SJCRH30 (cell line): ENCODE measurements at regions not wholly inside any gene's neighbourhood (a gene's known extent, or its start where the extent isn't known, plus 50 kb on each side); places are given as distances from the start of the nearest gene placed in this dataset.

Source experiments
- DNase-seq, 2 experiments: peaks; one replicate each; pipeline ENCODE4 v3.0.0-alpha.2; 2015 to 2020
- H3K27ac ChIP-seq: fragments of 250-450 bp; sonication (Bioruptor Pico); 2 replicates; pipeline ENCODE4 v1.5.1; 2020; ENCODE audit warnings: mild to moderate bottlenecking, moderate library complexity
- H3K27me3 ChIP-seq: fragments of 250-450 bp; sonication (Bioruptor Pico); 2 replicates; pipeline ENCODE4 v1.5.1; 2020; ENCODE audit warnings: mild to moderate bottlenecking, moderate library complexity
- H3K36me3 ChIP-seq: fragments of 250-450 bp; sonication (Bioruptor Pico); 2 replicates; pipeline ENCODE4 v1.5.1; 2020; ENCODE audit warnings: mild to moderate bottlenecking, moderate library complexity
- H3K4me1 ChIP-seq: fragments of 250-450 bp; sonication (Bioruptor Pico); 2 replicates; pipeline ENCODE4 v1.5.1; 2020; ENCODE audit warnings: mild to moderate bottlenecking, moderate library complexity
- H3K4me3 ChIP-seq: fragments of 250-450 bp; sonication (Bioruptor Pico); 2 replicates; pipeline ENCODE4 v1.5.1; 2020; ENCODE audit warnings: mild to moderate bottlenecking, moderate library complexity
- H3K9me3 ChIP-seq: fragments of 250-450 bp; sonication (Bioruptor Pico); replicated peaks from 2 replicates; pipeline ENCODE4 v1.5.1; 2020; ENCODE audit warnings: mild to moderate bottlenecking, moderate library complexity

DNA sequence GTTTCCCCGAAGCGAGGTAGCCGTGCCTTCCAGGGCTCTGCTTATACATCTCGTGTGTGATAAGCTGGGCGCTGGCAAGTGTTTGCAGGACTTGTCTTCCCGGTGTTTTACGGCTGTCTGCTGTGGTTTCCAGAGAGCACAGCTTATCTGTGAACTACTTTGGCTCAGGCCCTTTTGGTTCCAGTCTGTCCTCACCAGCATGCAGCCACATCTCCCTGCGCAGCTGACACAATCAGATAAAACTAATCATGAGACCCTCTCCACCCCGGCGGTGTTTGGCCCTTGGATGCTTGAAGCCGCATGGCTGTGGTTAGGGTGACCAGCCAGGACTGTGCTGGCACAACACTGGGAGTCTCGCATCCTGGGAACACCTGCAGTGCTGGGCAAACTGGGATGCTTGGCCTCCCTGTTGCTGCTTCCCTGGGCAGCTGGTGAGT, 241.8 kb upstream of the FOXQ1 start:
- H3K4me3 ChIP-seq: no peak overlapping the region
- H3K27ac ChIP-seq: no peak overlapping the region
- no peaks in the 10 kb centered on the region for H3K27me3 ChIP-seq
- no peaks in the 10 kb centered on the region for H3K9me3 ChIP-seq
- no peak for DNase-seq
- no peaks in the 10 kb centered on the region for H3K4me1 ChIP-seq
- no peaks in the 10 kb centered on the region for H3K36me3 ChIP-seq

DNA sequence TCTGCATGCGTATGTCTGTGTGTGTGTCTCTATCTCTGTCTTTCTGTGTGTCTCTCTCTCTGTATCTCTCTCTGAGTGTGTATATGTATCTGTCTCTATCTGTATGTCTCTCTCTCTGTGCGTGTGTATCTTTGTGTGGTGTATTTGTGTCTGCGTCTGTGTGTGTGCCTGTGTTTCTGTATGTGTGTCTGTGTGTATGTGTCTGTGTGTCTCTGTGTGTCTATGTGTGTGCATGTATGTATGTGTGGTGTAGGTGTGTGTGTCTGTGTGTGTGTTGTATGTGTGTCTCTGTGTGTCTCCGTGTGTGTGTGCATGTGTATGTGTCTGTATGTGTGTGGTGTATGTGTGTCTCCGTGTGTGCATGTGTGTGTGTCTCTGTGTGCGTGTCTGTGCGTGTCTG, 243.0 kb upstream of the FOXQ1 start:
- DNase-seq: no peak
- Histone ChIP-seq H3K27ac (no peak overlapping the region), H3K9me3 (no peaks in the 10 kb centered on the region), H3K4me1 (no peaks in the 10 kb centered on the region), H3K36me3 (no peaks in the 10 kb centered on the region), H3K27me3 (no peaks in the 10 kb centered on the region), H3K4me3 (no peak overlapping the region)

DNA sequence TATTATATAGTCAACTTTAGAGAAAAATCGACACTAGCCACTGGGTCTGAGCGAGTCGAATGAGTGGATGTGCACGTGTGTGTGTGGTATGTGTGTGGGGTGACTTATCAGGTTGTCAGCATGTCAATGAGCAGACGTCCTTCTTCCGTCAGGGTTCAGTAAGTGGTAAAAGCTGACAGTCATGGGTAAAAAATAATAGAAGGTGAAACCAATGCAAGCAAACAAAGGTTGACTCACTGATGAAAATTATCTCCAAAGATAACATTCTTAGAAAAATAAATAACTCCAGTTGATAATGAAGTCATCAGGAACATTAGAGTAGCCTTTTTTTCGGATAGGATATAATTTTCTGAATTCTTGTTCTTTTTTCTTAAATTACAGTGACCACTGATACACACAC, 243.8 kb upstream of the FOXQ1 start:
- no peaks in the 10 kb centered on the region for H3K36me3 ChIP-seq
- no peak overlapping the region for H3K27ac ChIP-seq
- no peak for DNase-seq
- H3K4me1 ChIP-seq: no peaks in the 10 kb centered on the region
- H3K9me3 ChIP-seq: no peaks in the 10 kb centered on the region
- no peaks in the 10 kb centered on the region for H3K27me3 ChIP-seq
- H3K4me3 ChIP-seq: no peak overlapping the region

DNA sequence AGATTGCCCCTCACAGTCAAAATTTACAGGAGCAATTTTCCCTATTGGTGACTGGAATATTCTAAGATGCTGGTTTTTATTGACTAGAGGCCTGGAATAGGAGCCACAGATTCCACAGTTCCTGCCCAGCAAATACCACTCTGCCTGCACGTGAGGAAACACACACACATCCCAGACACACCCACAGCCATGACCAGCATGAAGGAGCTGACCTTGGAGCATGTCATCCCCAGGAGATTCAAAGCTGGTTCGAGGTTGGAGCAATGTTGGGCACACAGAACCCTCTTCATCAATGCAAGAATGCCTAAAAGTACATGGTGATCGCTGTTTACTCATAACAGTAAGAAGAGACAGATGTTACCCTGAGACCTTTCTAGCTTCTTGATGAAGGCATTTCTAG, 244.6 kb upstream of the FOXQ1 start:
- H3K4me1 ChIP-seq: no peaks in the 10 kb centered on the region
- no peaks in the 10 kb centered on the region for H3K36me3 ChIP-seq
- no peaks in the 10 kb centered on the region for H3K9me3 ChIP-seq
- H3K4me3 ChIP-seq: no peak overlapping the region
- no peak overlapping the region for H3K27ac ChIP-seq
- no peaks in the 10 kb centered on the region for H3K27me3 ChIP-seq
- DNase-seq: no peak

DNA sequence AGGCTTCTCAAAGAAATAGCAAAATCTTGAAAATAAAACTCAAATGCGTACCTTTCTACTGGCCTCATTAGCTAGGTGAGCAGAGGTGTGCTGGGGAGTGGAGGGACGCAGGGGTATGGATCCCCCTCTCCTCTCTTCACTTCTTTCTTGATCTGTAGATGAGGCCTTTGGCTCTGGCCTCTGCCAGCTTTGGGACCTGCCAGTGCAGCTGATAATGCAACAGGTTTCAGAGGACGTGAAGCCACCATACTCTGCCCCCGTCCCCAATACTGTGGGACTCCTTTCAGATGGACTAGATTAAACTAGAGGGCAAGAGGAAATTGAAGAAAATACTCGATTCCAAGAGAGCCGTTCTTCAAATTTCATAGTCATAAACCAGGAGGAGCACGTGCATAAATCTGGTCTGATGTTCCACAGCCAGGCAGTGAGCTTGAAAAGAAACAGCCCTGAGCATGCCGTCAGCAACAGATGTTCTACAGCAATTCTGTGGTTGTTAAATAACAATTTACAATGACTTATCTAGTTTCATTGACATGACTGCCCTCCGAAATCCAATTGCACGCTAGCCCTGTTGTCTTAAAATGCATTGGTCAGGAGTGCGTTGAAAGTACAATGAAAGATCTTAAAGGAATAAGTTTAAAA, 245.3 kb upstream of the FOXQ1 start:
- Histone ChIP-seq H3K27ac (no peak overlapping the region), H3K4me3 (no peak overlapping the region), H3K4me1 (no peaks in the 10 kb centered on the region), H3K27me3 (no peaks in the 10 kb centered on the region), H3K9me3 (no peaks in the 10 kb centered on the region), H3K36me3 (no peaks in the 10 kb centered on the region)
- no peak for DNase-seq

DNA sequence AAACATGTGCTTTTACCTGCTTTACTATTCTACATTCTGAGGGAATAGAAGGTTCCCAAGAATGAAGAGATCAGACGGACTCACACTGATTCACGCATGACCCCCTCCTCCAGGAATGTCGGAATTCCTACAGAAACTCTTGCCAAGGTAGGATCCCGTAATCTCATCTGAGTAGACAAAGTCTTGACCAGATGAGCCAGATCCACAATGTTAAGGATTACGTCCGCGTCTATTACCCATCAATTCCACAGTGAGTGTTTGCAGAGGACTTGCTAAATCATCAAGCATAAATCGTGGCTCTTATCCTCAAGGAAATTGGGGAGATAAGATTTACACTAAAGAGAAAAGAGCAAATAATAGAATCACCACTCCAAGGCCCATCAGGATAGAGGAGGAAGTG, 245.9 kb upstream of the FOXQ1 start:
- no peaks in the 10 kb centered on the region for H3K36me3 ChIP-seq
- H3K4me1 ChIP-seq: no peaks in the 10 kb centered on the region
- no peak overlapping the region for H3K27ac ChIP-seq
- no peak overlapping the region for H3K4me3 ChIP-seq
- H3K9me3 ChIP-seq: no peaks in the 10 kb centered on the region
- no peaks in the 10 kb centered on the region for H3K27me3 ChIP-seq
- no peak for DNase-seq

DNA sequence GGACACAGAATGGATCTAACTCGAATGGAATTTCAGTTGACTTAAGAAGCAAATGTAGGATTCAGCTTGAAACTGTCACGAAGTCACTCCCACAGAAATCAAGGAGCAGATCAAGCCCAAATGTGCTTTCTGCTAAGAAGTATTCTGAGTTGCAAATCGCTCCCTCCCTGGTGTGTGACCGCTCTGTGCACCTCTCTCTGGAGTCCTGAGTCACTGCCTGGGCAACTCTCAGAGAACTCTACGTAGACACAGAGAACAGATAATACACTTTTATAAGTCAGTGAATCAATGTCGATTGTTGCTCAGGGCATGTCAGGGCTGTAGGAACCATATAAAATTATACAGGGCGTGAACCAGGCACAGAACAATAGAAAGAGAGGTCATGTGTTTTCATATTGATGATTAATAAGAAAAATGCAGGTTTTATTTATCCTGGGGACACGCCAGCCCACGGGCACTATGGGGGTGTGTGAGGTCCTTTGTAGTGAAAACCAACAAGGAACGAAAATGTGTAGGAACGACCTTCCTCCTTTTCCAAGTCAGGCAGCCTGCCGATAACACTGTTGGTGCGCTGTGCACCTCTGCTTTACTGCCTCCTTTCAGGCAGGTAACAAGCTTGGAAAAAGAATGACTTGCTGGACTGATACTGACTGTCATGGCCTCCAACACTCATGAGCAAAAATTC, 248.1 kb upstream of the FOXQ1 start:
- no peak overlapping the region for H3K27ac ChIP-seq
- no peaks in the 10 kb centered on the region for H3K27me3 ChIP-seq
- DNase-seq: no peak
- no peaks in the 10 kb centered on the region for H3K9me3 ChIP-seq
- H3K36me3 ChIP-seq: no peaks in the 10 kb centered on the region
- H3K4me1 ChIP-seq: no peaks in the 10 kb centered on the region
- H3K4me3 ChIP-seq: no peak overlapping the region

DNA sequence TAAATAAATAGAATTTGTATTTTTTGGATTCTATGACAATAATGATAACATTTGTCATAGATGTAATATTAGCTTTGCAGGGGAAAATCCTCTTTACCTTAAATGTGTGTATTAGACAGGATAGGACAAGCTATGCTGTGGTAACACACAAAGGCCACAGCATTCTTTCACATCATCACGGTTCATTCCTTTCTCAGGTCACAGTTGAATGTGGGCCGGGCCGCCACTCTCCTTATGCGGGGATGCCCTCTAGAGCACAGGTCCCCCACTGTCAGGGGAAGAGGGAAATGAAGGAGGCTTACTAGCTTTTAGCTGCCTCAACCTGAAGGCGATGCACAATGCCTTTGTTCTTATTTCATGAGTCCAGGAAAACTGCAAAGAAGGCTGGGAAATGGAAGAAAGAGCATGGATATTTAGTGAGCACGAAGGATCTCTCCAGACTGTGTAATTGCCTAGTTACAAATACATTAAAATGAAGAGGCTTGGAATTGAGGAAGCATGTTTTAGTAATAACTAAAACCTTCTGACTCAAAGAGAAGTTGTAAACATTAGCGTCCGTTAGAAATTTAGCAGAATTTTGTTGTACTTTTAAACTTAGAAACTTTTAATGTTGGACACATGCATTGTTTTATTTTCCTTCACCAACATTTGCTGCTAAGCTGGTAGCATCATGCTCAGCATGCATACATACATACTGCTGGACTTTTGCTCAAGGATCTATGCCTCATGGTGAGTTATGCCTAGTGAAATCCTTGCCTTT, 248.9 kb upstream of the FOXQ1 start:
- DNase-seq: peak in 1 of 2 experiments; percentile 1
- H3K27ac ChIP-seq: no peak overlapping the region

DNA sequence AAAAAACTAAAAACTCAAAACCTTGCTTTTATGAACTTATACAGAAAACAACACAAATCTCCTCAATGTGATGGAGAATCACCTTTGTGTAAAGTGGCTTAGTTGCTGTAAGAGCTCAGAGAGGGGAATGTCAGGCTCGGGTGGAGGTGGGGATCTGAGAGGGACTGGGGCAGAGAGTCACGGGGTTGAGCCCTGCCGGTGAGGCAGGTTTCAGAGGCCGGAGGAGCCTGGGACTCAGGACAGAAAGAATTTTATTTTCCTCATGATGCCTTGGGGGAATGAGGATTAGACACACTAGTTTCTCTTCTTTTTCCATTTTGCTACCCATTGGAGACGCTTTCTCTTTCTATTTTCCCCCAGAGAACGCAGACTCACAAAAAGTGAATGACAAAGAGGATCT, 252.3 kb upstream of the FOXQ1 start:
- Histone ChIP-seq H3K27me3 (no peaks in the 10 kb centered on the region), H3K4me1 (no peaks in the 10 kb centered on the region), H3K36me3 (no peaks in the 10 kb centered on the region), H3K4me3 (no peak overlapping the region), H3K27ac (no peak overlapping the region), H3K9me3 (no peaks in the 10 kb centered on the region)
- no peak for DNase-seq

More for the DNA sequence above, 248.9 kb upstream of the FOXQ1 start:
- Histone ChIP-seq H3K4me1 (no peaks in the 10 kb centered on the region), H3K36me3 (no peaks in the 10 kb centered on the region), H3K9me3 (no peaks in the 10 kb centered on the region), H3K27me3 (no peaks in the 10 kb centered on the region), H3K4me3 (no peak overlapping the region)

DNA sequence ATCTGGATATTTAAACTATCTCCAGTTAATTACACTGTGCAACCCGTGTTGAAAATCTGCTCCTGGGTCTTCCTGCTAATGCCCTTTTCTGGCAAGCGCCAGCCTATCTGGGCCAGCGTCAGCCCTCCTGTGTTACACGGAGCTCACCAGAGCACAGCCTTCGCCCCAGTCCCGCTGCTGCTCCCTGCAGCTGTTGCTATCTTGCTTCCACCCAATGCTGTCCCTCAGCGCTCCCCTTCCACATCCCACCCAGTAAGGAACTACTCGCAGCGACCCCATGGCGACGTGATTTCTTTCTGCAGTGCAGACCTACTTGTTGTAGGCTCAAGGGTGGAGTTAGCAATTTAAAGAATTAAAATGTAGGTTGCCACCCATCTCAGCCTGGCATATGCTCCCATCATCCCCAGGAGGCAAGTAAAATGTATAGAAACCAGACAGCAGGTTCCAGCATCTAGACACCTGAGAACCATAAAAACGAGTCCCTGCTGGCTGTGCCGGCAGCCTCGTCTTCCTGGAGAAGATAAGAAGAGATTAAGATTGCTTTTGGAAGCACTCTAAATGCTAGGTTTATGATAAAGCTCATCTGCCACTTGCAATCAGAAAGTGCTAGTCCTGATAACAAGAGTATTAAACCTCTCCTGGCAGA, 254.3 kb upstream of the FOXQ1 start:
- DNase-seq: no peak
- Histone ChIP-seq H3K27me3 (no peaks in the 10 kb centered on the region), H3K4me3 (no peak overlapping the region), H3K4me1 (no peaks in the 10 kb centered on the region), H3K36me3 (no peaks in the 10 kb centered on the region), H3K9me3 (no peaks in the 10 kb centered on the region), H3K27ac (no peak overlapping the region)

DNA sequence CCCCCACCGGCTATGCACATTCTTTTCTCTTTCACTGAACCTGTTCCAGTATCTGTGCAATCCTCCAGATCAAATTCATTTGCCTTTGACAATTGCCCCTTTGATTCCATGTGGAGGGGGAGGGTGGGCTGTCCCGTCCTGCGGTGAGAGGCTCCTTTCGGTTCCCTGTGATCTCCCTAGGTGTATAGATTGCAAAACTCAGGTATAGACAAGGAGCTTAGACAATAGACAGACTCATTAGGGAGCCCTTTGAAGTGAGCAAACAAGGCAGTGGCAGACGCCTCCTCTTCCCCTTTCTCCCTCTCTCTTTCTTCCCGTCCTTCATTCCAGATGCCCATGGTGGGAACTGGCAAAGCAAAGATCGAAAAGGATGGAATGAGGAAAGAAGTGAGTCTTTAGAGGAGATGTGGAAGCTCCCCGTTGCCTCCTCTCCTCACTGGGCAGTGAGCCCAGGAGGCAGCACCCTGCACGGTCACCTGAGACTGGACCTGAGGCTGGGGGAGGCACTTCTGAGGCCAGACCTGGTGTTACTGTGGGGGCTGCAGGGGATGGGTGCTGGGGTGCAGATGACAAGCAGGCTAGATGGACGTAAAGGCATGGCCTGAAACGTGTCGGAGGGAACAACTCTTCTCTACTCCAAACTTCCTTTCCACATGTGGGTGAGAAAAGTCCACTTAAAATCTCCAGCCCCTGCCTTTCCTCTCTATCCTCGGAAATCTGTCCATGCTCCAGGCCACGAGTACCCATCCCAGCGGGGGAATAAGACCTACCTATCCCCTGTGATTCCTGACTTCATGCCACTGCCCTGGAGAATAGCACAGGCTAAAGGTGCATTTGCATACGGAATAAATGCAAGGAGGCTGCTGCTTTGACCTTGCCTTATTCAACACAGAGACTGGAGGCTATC, 256.6 kb upstream of the FOXQ1 start:
- Histone ChIP-seq H3K27me3 (no peaks in the 10 kb centered on the region), H3K4me1 (no peaks in the 10 kb centered on the region), H3K36me3 (no peaks in the 10 kb centered on the region), H3K27ac (no peak overlapping the region), H3K4me3 (no peak overlapping the region), H3K9me3 (no peaks in the 10 kb centered on the region)
- no peak for DNase-seq

DNA sequence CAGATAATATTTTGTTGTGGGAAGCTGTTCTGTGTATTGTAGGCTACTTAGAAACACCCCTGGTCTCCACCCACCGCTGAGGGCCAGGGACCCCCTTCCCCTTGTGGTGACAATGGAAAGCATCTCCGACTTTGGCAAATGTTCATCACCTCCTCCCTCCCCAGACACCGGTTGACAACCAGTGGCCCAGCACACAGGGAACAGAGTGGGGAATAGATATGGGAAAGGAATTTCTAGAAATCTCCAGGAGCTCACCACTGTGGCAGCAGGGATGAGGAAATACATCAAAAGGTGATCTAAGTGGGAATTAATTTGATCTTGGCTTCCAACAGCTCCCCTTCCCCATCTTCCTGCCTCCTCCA, 257.3 kb upstream of the FOXQ1 start:
- no peak for DNase-seq
- Histone ChIP-seq H3K36me3 (no peaks in the 10 kb centered on the region), H3K27ac (no peak overlapping the region), H3K4me1 (no peaks in the 10 kb centered on the region), H3K9me3 (no peaks in the 10 kb centered on the region), H3K27me3 (no peaks in the 10 kb centered on the region), H3K4me3 (no peak overlapping the region)

DNA sequence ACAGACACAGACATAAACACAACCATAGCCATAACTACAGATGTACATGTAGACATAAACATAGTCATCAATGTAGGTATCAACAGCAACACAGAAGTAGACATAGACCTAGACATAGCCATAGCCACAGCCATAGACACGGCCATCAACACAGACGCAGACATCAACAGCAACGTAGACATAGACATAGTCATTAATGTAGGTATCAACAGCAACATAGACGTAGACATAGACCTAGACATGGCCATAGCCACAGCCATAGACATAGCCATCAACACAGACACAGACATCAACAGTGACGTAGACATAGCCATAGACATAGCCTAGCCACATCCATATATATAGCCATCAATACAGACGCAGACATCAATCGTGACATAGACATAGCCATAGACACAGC, 258.3 kb upstream of the FOXQ1 start:
- Histone ChIP-seq H3K4me1 (no peaks in the 10 kb centered on the region), H3K36me3 (no peaks in the 10 kb centered on the region), H3K4me3 (no peak overlapping the region), H3K9me3 (no peaks in the 10 kb centered on the region), H3K27ac (no peak overlapping the region), H3K27me3 (no peaks in the 10 kb centered on the region)
- DNase-seq: no peak

DNA sequence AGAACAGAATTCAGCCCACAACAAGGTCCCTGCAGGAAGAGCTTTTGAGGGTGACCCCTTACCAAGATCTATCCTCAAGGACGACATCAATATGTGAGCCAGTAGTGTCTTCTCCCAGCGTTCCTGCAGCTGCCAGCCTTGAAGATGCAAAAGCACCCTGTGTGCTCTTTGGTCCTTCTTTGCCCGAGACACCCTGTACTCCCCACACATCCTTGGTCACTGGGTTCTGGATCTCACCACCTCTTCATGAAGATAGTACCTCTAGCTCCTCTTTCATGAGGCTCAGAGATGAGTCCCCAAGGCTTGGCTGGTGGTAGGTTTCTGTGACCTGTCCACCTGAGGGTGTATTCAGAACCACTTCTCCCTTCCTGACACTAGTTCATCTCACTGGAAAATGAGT, 259.6 kb upstream of the FOXQ1 start:
- H3K36me3 ChIP-seq: no peaks in the 10 kb centered on the region
- no peaks in the 10 kb centered on the region for H3K4me1 ChIP-seq
- no peak overlapping the region for H3K27ac ChIP-seq
- H3K4me3 ChIP-seq: no peak overlapping the region
- DNase-seq: no peak
- no peaks in the 10 kb centered on the region for H3K9me3 ChIP-seq
- no peaks in the 10 kb centered on the region for H3K27me3 ChIP-seq
